ENCODE measurements at regions not wholly inside any gene's neighbourhood (a gene's known extent, or its start where the extent isn't known, plus 50 kb on each side); places are given as distances from the start of the nearest gene placed in this dataset.

- intact Hi-C loops (cut with micrococcal nuclease), result no loop called here
- Histone ChIP-seq H2AK5ac (ENCODE audit: low read depth, low read length) (no peak overlapping the region), H2BK120ac (ENCODE audit: low read depth, low read length) (no peak overlapping the region), H4K91ac (ENCODE audit: insufficient read depth, low read depth, low read length) (no peak overlapping the region), H3K4me3 (ENCODE audit: insufficient read depth, low read depth, low read length) (no peak overlapping the region), H3K14ac (replicated peaks; ENCODE audit: low read depth, low read length) (no peak overlapping the region), H4K8ac (ENCODE audit: low read depth in 2 of 2, low read length in 2 of 2) (no peak overlapping the region), H3K4me1 (ENCODE audit: control insufficient read depth, insufficient read depth, low read length) (no peaks in the 10 kb centered on the region), H3K27ac (ENCODE audit: insufficient read depth, low read length) (no peak overlapping the region), H2BK20ac (ENCODE audit: low read depth, low read length) (no peak overlapping the region), H2BK5ac (ENCODE audit: low read depth, low read length, poor library complexity, severe bottlenecking) (no peak overlapping the region), H2AK9ac (replicated peaks; ENCODE audit: low read depth, low read length, poor library complexity) (no peak overlapping the region), H3K4ac (ENCODE audit: low read depth, low read length) (no peak overlapping the region), H3K4me2 (ENCODE audit: low read depth, low read length) (no peak overlapping the region), H4K20me1 (ENCODE audit: insufficient read depth, low read length) (no peaks in the 10 kb centered on the region), H3K79me1 (ENCODE audit: low read depth in 1 of 2, low read length in 2 of 2) (no peaks in the 10 kb centered on the region), H3K18ac (ENCODE audit: low read depth, low read length) (no peak overlapping the region), H3K23ac (ENCODE audit: low read depth, low read length) (no peak overlapping the region), H2BK15ac (ENCODE audit: low read depth, low read length) (no peak overlapping the region), H3K36me3 (ENCODE audit: control insufficient read depth, insufficient read depth, low read length) (no peaks in the 10 kb centered on the region), H3K56ac (ENCODE audit: extremely low read depth, insufficient read depth, low read length) (no peak overlapping the region), H3K9me1 (ENCODE audit: insufficient read depth, low read length) (no peaks in the 10 kb centered on the region), H4K5ac (ENCODE audit: low read depth, low read length) (no peak overlapping the region), H3K9ac (ENCODE audit: low read depth, low read length) (no peak overlapping the region), H3K9me3 (ENCODE audit: control insufficient read depth, insufficient read depth, low read length) (no peaks in the 10 kb centered on the region), H3K27me3 (ENCODE audit: control insufficient read depth, insufficient read depth, low read length) (no peaks in the 10 kb centered on the region), H2AFZ (replicated peaks; ENCODE audit: low read length, poor library complexity) (no peak overlapping the region)
- no CpG with 5 or more reads among the region's 2 CpGs for WGBS, 2 experiments (ENCODE audit: extremely low coverage in 2 of 2, insufficient read length in 1 of 2)
- DNase-seq (no peak), ATAC-seq (ENCODE audit: low read depth) (no peak)
- BruUV-seq (replicated peaks), result no TSS peak
- ChIA-PET POLR2A (ENCODE audit: unreplicated experiment) (no interaction called here), CTCF (interaction anchor here (1.8 kb wide), 1 partner anchor 9 kb away, joined by 6 read pairs; no protein-coding TSS in a partner anchor)
- dilution Hi-C loops (cut with HindIII; ENCODE audit: low sequenced_read_pairs, unreplicated experiment), result no loop called here
- TF ChIP-seq SMC3 (IDR thresholded peaks at IDR 0.05; ENCODE audit: low read depth, low read length), result no peak
- TF ChIP-seq BHLHE40 (IDR thresholded peaks at IDR 0.05; ENCODE audit: low read depth, low read length), result no peak
- no peak for TF ChIP-seq ELK1 (IDR thresholded peaks at IDR 0.05; ENCODE audit: borderline replicate concordance, low read depth, low read length)
- no peak for TF ChIP-seq RCOR1 (IDR thresholded peaks at IDR 0.05; ENCODE audit: insufficient replicate concordance, low read length)
- TF ChIP-seq CTCF (conservative IDR thresholded peaks at IDR 0.05; ENCODE audit: low read depth, low read length), result no peak
- TF ChIP-seq FOS (IDR thresholded peaks at IDR 0.05; ENCODE audit: low read depth, low read length), result no peak
- no peak for TF ChIP-seq RFX5 (IDR thresholded peaks at IDR 0.05; ENCODE audit: low read depth, low read length)
- TF ChIP-seq MAZ (IDR thresholded peaks at IDR 0.05; ENCODE audit: borderline replicate concordance, low read depth, low read length), result no peak
- TF ChIP-seq MXI1 (IDR thresholded peaks at IDR 0.05; ENCODE audit: borderline replicate concordance, low read depth, low read length), result no peak
- no peak for TF ChIP-seq MAFK (IDR thresholded peaks at IDR 0.05; ENCODE audit: low read depth, low read length)
- TF ChIP-seq CEBPB (IDR thresholded peaks at IDR 0.05; ENCODE audit: low read depth, low read length), result no peak
- TF ChIP-seq USF2 (IDR thresholded peaks at IDR 0.05; ENCODE audit: low read depth, low read length), result no peak
- no peak for TF ChIP-seq CHD1 (IDR thresholded peaks at IDR 0.05; ENCODE audit: low read depth, low read length)
- no peak for TF ChIP-seq NFE2L2 (IDR thresholded peaks at IDR 0.05; ENCODE audit: low read depth, low read length)
- no peak for TF ChIP-seq POLR2A (IDR thresholded peaks at IDR 0.05; ENCODE audit: low read depth, low read length)
- no peak for TF ChIP-seq RAD21 (IDR thresholded peaks at IDR 0.05; ENCODE audit: low read length)
- in situ Hi-C loops (cut with MboI; ENCODE audit: low sequenced_read_pairs), result loop anchor here (25.0 kb wide), 1 partner anchor 1323 kb away; no protein-coding TSS in a partner anchor
These were observed 120.8 kb upstream of the MCTP2 start for GRCh38 chr15:94110476-94111130.
